T-helper 1 cell (primary cell): ENCODE measurements at regions not wholly inside any gene's neighbourhood (a gene's known extent, or its start where the extent isn't known, plus 50 kb on each side); places are given as distances from the start of the nearest gene placed in this dataset.

Experiments
- DNase-seq, 5 donors: peaks; one replicate each; pipeline ENCODE4 v3.0.0-alpha.2; 2012 to 2020

GRCh38 chr13:106850973-106851650, 283.2 kb upstream of the ARGLU1 start:
- DNase-seq, result no peak

- no peak for DNase-seq
These were observed 278.9 kb upstream of the ARGLU1 start for GRCh38 chr13:106846571-106847448.

GRCh38 chr13:106836186-106836802, 268.4 kb upstream of the ARGLU1 start:
- DNase-seq, result no peak

- DNase-seq, result no peak
These were observed 267.5 kb upstream of the ARGLU1 start for GRCh38 chr13:106835477-106835876.

- no peak for DNase-seq
These were observed 254.0 kb upstream of the ARGLU1 start for GRCh38 chr13:106821979-106822378.

- no peak for DNase-seq
These were observed 251.7 kb upstream of the ARGLU1 start for GRCh38 chr13:106819413-106820180.

GRCh38 chr13:106818971-106819370, 251.0 kb upstream of the ARGLU1 start:
- no peak for DNase-seq

GRCh38 chr13:106815545-106815944, 247.6 kb upstream of the ARGLU1 start:
- no peak for DNase-seq

GRCh38 chr13:106814463-106814862, 246.5 kb upstream of the ARGLU1 start:
- no peak for DNase-seq

- DNase-seq, result no peak
These were observed 242.1 kb upstream of the ARGLU1 start for GRCh38 chr13:106810069-106810468.

- no peak for DNase-seq
These were observed 237.1 kb upstream of the ARGLU1 start for GRCh38 chr13:106804991-106805390.

GRCh38 chr13:106802917-106803316, 235.0 kb upstream of the ARGLU1 start:
- no peak for DNase-seq

- no peak for DNase-seq
These were observed 231.9 kb upstream of the ARGLU1 start for GRCh38 chr13:106799781-106800335.

- no peak for DNase-seq
These were observed 229.2 kb upstream of the ARGLU1 start for GRCh38 chr13:106797081-106797640.

- DNase-seq, result no peak
These were observed 228.5 kb upstream of the ARGLU1 start for GRCh38 chr13:106796280-106797047.

- no peak for DNase-seq
These were observed 227.9 kb upstream of the ARGLU1 start for GRCh38 chr13:106795847-106796246.

- no peak for DNase-seq
These were observed 226.2 kb upstream of the ARGLU1 start for GRCh38 chr13:106794117-106794516.

- no peak for DNase-seq
These were observed 222.0 kb upstream of the ARGLU1 start for GRCh38 chr13:106789911-106790310.

GRCh38 chr13:106786006-106786563, 218.1 kb upstream of the ARGLU1 start:
- DNase-seq, result no peak

- DNase-seq, result no peak
These were observed 206.7 kb upstream of the ARGLU1 start for GRCh38 chr13:106774621-106775020.

GRCh38 chr13:106772006-106772601, 204.2 kb upstream of the ARGLU1 start:
- DNase-seq, result no peak
